PC-9 (cell line): ENCODE measurements at regions not wholly inside any gene's neighbourhood (a gene's known extent, or its start where the extent isn't known, plus 50 kb on each side); places are given as distances from the start of the nearest gene placed in this dataset.

Experiments used
- EZH2 ChIP-seq: fragments of 200-600 bp; sonication (generic); IDR thresholded peaks from 2 replicates; pipeline ENCODE4 v1.8.0; 2017; ENCODE audit warnings: antibody characterized with exemption, low read depth
- TF ChIP-seq, protein P1 (sequence below): fragments of 200-600 bp; sonication (generic); conservative IDR thresholded peaks from 2 replicates; pipeline ENCODE4 v1.6.1; 2017; ENCODE audit warnings: mixed run types, antibody characterized with exemption, mild to moderate bottlenecking, moderate library complexity

DNA sequence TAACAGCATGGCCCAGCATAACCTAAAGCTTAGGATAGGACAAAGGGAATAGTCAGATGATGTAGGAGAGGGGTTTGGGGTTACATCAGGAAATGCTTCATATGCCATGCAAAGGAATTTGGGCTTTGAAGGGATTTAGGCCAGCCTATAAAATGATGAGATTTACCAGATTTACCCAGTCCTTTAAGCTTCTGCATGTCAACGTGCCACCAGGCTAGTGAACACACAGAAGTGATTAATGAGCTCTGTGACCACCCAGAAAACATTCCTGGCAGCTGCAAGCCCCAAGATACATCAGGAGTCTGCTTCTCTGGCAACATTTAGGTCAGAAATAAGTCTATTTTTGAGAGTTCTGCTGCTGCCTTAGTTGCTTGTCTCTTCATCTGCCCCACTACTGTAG, 118.3 kb downstream of the LRIG3 start:
- TF ChIP-seq, protein P1, sequence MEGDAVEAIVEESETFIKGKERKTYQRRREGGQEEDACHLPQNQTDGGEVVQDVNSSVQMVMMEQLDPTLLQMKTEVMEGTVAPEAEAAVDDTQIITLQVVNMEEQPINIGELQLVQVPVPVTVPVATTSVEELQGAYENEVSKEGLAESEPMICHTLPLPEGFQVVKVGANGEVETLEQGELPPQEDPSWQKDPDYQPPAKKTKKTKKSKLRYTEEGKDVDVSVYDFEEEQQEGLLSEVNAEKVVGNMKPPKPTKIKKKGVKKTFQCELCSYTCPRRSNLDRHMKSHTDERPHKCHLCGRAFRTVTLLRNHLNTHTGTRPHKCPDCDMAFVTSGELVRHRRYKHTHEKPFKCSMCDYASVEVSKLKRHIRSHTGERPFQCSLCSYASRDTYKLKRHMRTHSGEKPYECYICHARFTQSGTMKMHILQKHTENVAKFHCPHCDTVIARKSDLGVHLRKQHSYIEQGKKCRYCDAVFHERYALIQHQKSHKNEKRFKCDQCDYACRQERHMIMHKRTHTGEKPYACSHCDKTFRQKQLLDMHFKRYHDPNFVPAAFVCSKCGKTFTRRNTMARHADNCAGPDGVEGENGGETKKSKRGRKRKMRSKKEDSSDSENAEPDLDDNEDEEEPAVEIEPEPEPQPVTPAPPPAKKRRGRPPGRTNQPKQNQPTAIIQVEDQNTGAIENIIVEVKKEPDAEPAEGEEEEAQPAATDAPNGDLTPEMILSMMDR: no peak
- no peak for TF ChIP-seq EZH2
